ENCODE measurements at regions not wholly inside any gene's neighbourhood (a gene's known extent, or its start where the extent isn't known, plus 50 kb on each side); places are given as distances from the start of the nearest gene placed in this dataset.

- no peak for TF ChIP-seq CEBPB (IDR thresholded peaks at IDR 0.05; ENCODE audit: low read depth)
- no peak for TF ChIP-seq ATF3 (IDR thresholded peaks at IDR 0.05)
These were observed 85.5 kb upstream of the DTNBP1 start (continued) for GRCh38 chr6:15748341-15748740.

- Histone ChIP-seq H2AFZ (ENCODE audit: low read depth, low read length, poor library complexity, severe bottlenecking) (no peak overlapping the region), H3K27me3 (ENCODE audit: insufficient read depth, low read length) (no peaks in the 10 kb centered on the region), H3K79me2 (ENCODE audit: insufficient read depth, low read length) (no peaks in the 10 kb centered on the region), H3K4me2 (ENCODE audit: low read length) (no peak overlapping the region), H3K27ac (ENCODE audit: low read depth, low read length) (no peak overlapping the region), H3K4me1 (ENCODE audit: control insufficient read depth in 1 of 2, insufficient read depth in 2 of 2, low read length in 2 of 2) (no peaks in the 10 kb centered on the region), H3K9me2 (ENCODE audit: insufficient read depth) (no peaks in the 10 kb centered on the region), H3K4me3 (replicated peaks in 1 of 2; ENCODE audit: low read depth in 1 of 2, low read length in 2 of 2) (no peak overlapping the region), H3K36me3 (ENCODE audit: control insufficient read depth in 1 of 2, insufficient read depth in 2 of 2, low read length in 2 of 2) (no peaks in the 10 kb centered on the region), H3K9me3 (ENCODE audit: control insufficient read depth in 1 of 2, insufficient read depth in 1 of 2, low read depth in 1 of 2, low read length in 2 of 2) (no peaks in the 10 kb centered on the region), H4K20me1 (ENCODE audit: insufficient read depth) (no peaks in the 10 kb centered on the region), H3K9ac (ENCODE audit: low read length) (no peak overlapping the region)
- BruUV-seq (replicated peaks): no TSS peak
- ChIA-PET POLR2A (no interaction called here), RAD21 (ENCODE audit: low non-redundant PET in 1 of 2, low total read pairs in 2 of 2, uncharacterized antibody in 2 of 2, unreplicated experiment in 2 of 2) (no interaction called here), CTCF (no interaction called here)
- intact Hi-C loops (cut with micrococcal nuclease): no loop called here
- no peak for TF ChIP-seq SIN3A (IDR thresholded peaks at IDR 0.05; ENCODE audit: low read depth)
- no peak for TF ChIP-seq SRF (IDR thresholded peaks at IDR 0.05; ENCODE audit: low read depth)
- TF ChIP-seq YY1 (IDR thresholded peaks at IDR 0.05; ENCODE audit: extremely low read depth, insufficient replicate concordance, low read depth, low read length): no peak
- TF ChIP-seq CEBPB (IDR thresholded peaks at IDR 0.05; ENCODE audit: low read depth): no peak
- TF ChIP-seq ZFX (IDR thresholded peaks at IDR 0.05): no peak
- no peak for TF ChIP-seq CTCF (IDR thresholded peaks at IDR 0.05 in 2 of 3, conservative IDR thresholded peaks at IDR 0.05 in 1 of 3; ENCODE audit: borderline replicate concordance in 1 of 3, insufficient read depth in 1 of 3, low read depth in 2 of 3, low read length in 2 of 3)
- no peak for TF ChIP-seq REST (IDR thresholded peaks at IDR 0.05; ENCODE audit: low read depth)
- DNase-seq (ENCODE audit: low read depth, low spot score) (no peak), ATAC-seq (no peak)
These were observed 84.6 kb upstream of the DTNBP1 start for GRCh38 chr6:15747354-15747883.
